ENCODE measurements at regions not wholly inside any gene's neighbourhood (a gene's known extent, or its start where the extent isn't known, plus 50 kb on each side); places are given as distances from the start of the nearest gene placed in this dataset.

DNA sequence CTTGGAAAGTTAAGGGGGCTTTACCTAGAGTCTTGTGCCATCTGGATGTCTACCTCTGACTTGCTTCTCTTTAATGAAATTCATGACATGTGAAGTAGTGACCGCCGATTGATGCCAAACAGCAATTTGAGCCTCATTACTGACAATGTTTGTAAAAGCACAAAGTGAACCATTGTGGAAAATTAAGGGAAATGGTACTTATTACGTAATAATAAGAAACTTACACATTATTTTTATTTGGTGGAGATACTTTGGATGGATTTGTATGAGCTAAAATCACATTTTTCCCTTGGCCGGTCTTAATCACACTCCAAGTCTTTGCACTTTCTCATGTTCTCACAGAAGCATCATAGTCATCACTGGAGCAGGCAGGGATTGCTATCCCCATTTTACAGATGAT lies 265.1 kb upstream of the KLF6 start:
- TF ChIP-seq, protein P1, sequence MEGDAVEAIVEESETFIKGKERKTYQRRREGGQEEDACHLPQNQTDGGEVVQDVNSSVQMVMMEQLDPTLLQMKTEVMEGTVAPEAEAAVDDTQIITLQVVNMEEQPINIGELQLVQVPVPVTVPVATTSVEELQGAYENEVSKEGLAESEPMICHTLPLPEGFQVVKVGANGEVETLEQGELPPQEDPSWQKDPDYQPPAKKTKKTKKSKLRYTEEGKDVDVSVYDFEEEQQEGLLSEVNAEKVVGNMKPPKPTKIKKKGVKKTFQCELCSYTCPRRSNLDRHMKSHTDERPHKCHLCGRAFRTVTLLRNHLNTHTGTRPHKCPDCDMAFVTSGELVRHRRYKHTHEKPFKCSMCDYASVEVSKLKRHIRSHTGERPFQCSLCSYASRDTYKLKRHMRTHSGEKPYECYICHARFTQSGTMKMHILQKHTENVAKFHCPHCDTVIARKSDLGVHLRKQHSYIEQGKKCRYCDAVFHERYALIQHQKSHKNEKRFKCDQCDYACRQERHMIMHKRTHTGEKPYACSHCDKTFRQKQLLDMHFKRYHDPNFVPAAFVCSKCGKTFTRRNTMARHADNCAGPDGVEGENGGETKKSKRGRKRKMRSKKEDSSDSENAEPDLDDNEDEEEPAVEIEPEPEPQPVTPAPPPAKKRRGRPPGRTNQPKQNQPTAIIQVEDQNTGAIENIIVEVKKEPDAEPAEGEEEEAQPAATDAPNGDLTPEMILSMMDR (conservative IDR thresholded peaks at IDR 0.05) = no peak
- no peak for TF ChIP-seq EZH2 (IDR thresholded peaks at IDR 0.05; ENCODE audit: low read depth)
